Omental fat pad (tissue), 3 donors: ENCODE measurements at regions not wholly inside any gene's neighbourhood (a gene's known extent, or its start where the extent isn't known, plus 50 kb on each side); places are given as distances from the start of the nearest gene placed in this dataset.

Source experiments
- ATAC-seq: fragments of 150-250 bp; one replicate; pipeline ENCODE4 v1.9.1; 2016; ENCODE audit warnings: mild to moderate bottlenecking, moderate library complexity; ENCODE audit not compliant: low FRiP score
- DNase-seq: peaks from one replicate; pipeline ENCODE4 v3.0.0-alpha.2; 2019; ENCODE audit warnings: low spot score
- TF ChIP-seq, protein P1 (sequence below), 3 donors: fragments of 450-650 bp; IDR thresholded peaks; one replicate each; pipeline ENCODE4 v1.5.1; 2016 to 2017; ENCODE audit warnings: antibody characterized with exemption in 3 of 3, mild to moderate bottlenecking in 3 of 3, moderate library complexity in 2 of 3

DNA sequence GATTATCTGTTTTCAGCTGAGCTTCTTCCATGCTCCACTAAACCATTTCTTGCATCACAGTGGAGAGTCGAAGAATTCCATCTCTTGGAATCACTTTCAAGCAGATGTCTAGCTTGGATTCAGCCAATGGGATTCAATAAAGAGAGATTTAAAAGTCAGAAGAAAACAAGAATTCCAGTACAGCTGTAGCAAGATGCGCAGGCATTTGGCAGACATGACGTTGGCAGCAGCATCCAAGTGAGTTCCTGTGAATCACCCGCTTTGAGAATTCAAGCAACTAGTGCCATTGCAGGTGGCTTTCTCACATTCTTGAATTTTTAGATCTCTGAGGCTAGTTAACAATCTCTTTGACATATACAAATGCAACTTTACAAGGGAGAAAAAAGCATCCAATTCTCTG, 467.0 kb downstream of the CDH10 start:
- DNase-seq = no peak
- TF ChIP-seq, protein P1, sequence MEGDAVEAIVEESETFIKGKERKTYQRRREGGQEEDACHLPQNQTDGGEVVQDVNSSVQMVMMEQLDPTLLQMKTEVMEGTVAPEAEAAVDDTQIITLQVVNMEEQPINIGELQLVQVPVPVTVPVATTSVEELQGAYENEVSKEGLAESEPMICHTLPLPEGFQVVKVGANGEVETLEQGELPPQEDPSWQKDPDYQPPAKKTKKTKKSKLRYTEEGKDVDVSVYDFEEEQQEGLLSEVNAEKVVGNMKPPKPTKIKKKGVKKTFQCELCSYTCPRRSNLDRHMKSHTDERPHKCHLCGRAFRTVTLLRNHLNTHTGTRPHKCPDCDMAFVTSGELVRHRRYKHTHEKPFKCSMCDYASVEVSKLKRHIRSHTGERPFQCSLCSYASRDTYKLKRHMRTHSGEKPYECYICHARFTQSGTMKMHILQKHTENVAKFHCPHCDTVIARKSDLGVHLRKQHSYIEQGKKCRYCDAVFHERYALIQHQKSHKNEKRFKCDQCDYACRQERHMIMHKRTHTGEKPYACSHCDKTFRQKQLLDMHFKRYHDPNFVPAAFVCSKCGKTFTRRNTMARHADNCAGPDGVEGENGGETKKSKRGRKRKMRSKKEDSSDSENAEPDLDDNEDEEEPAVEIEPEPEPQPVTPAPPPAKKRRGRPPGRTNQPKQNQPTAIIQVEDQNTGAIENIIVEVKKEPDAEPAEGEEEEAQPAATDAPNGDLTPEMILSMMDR (IDR thresholded peaks at IDR 0.05) = no peak
- no peak for ATAC-seq

DNA sequence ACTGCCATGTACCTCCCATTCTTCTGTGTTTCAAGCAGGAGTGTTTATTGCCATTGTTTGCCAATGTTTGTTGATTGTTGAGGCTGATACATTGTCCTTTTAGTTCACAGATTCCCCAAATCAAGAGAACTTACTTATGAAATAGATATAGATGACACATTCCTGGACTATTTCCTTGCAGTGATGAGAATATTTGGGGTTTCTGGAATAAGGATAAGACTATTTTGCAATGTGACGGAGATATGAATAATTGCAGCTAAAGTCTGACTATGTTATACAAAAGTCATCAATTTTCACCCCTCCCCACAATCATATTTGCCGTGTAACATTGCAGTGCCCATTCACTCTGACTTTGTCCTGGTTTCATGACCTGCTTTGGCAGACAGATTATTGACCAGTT, 460.8 kb downstream of the CDH10 start:
- DNase-seq = no peak
- ATAC-seq = no peak
- TF ChIP-seq, protein P1 (IDR thresholded peaks at IDR 0.05) = no peak

DNA sequence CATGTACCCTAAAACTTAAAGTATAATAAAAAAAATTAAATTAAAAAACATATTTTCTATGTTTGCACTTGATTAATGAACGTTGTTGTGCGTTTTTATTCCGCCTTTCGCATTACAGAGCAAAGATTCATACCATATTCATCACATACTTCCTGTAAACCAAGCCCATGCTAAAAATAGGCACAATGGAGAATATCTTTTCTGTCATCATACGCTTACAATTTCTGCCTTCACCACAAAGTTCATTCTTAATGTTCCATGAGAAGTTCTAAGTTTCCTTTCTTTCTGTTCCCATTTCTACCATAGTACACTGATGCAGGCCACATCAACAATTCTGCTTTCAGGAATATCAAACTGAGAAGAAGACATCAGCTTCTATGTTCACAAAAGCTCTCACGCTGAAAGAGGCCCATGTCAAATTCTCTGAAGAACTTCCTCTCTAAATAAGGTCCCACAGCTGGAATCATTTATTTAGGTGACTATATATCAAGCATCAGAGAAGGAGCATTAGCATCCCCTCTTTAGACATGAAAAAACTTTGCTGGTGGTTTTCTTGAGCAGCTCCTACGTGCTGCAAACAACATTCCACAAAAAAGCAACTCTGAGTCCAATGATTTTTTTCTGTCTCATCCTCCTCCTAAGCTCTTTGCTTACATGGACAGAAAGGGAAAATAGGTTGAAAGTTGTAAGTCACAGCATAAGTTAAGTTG, 456.4 kb downstream of the CDH10 start:
- no peak for DNase-seq
- TF ChIP-seq, protein P1 (IDR thresholded peaks at IDR 0.05) = no peak
- no peak for ATAC-seq

DNA sequence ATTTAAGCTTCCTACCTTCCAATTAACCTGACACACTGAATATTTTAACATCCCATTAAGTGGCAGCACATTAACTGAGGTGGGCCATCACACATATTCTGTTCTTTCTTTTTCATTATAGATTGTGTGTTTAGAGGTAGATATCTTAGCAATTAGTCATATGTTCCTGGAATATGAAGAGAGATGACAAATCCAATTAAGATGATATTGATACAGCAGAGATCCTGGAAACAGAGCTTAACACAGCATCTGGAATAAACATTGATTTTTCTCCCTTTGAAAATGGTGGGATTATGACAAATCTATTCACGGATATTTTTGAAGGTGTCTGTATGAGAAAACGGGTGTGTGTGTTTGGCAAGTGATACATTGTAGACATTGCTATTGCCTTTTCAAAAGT, 448.0 kb downstream of the CDH10 start:
- TF ChIP-seq, protein P1 (IDR thresholded peaks at IDR 0.05) = no peak
- DNase-seq (no peak), ATAC-seq (no peak)

DNA sequence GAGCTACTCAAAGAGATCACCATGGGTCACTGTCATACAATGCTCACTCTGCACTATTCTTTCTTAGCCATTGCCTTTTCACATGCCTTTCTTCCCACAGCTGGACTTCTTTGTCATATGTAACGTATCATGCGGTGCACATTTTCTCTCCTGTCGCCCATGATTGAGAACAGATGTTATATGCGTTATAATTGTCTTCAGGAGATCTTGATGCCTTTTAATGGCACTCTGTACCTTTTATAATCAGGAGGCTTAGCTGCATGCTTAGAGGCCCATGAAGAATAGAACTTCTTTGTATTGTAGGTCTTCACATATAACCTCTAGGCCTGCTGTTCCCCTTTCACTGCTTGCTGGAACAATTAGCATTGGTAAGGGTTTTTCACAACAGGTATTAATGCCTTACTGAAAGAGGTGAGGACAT, 436.1 kb downstream of the CDH10 start:
- no peak for ATAC-seq
- DNase-seq = no peak
- TF ChIP-seq, protein P1 (IDR thresholded peaks at IDR 0.05) = no peak

DNA sequence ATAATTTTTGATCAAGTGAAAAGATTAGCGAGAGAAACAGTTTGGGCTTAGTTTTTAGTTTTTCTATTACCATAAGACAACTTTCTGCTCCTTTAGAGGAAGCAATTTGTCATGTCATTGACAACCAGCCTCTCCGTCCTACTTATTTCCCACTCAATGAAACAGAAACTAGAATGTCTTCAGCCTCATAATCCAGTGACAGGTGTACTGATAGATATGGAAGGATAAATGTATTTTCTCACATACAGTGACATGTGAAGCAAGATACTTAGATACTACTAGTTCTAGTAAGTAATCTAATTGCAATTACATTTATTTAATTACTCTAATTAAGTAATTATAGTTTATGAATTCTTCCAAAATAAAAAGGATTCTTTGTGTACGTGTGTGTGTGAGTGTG, 429.7 kb downstream of the CDH10 start:
- no peak for ATAC-seq
- TF ChIP-seq, protein P1 (IDR thresholded peaks at IDR 0.05) = no peak
- no peak for DNase-seq

DNA sequence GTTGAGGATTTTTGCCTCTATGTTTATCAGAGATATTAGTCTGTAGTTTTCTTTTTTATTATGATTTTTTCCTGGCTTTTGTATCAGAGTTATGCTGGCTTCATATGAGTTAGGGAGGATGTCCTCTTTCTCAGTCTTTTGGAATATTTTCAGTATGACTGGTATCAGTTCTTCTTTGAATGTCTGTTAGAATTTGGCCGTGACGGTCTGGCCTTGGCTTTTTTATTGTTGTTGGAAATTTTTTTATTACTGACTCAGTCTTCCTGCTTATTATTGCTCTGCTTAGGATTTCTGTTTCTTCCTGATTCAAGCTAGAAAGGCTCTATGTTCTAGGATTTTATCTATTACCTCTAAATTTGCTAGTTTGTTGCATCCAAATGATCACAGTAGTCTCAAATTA, 421.9 kb downstream of the CDH10 start:
- ATAC-seq (no peak), DNase-seq (no peak)
- TF ChIP-seq, protein P1 (IDR thresholded peaks at IDR 0.05) = no peak
